ENCODE measurements at regions not wholly inside any gene's neighbourhood (a gene's known extent, or its start where the extent isn't known, plus 50 kb on each side); places are given as distances from the start of the nearest gene placed in this dataset.

GRCh38 chr2:16154501-16155280 is 214.3 kb downstream of the MYCN start:
- TF ChIP-seq CTCF (IDR thresholded peaks at IDR 0.05) = no peak
- Mint-ChIP-seq H3K9me3 (no peaks in the 10 kb centered on the region), H3K4me3 (no peak overlapping the region), H3K27me3 (ENCODE audit: low read depth, poor library complexity) (peaks cover 5% of the 10 kb centered on the region), H3K36me3 (ENCODE audit: low read depth) (no peaks in the 10 kb centered on the region), H3K4me1 (peaks cover 10% of the 10 kb centered on the region), H3K27ac (no peak overlapping the region)
- DNase-seq = no peak

GRCh38 chr2:16154061-16154460 is 213.7 kb downstream of the MYCN start:
- no peak for DNase-seq
- H3K9me3 Mint-ChIP-seq = no peaks in the 10 kb centered on the region
- no peaks in the 10 kb centered on the region for H3K36me3 Mint-ChIP-seq (ENCODE audit: low read depth)
- H3K4me1 Mint-ChIP-seq = peaks cover 15% of the 10 kb centered on the region
- no peak for TF ChIP-seq CTCF (IDR thresholded peaks at IDR 0.05)
- no peak overlapping the region for H3K4me3 Mint-ChIP-seq
- H3K27ac Mint-ChIP-seq = no peak overlapping the region
- H3K27me3 Mint-ChIP-seq (ENCODE audit: low read depth, poor library complexity) = peaks cover 5% of the 10 kb centered on the region

GRCh38 chr2:16153754-16154035 is 213.3 kb downstream of the MYCN start:
- H3K36me3 Mint-ChIP-seq (ENCODE audit: low read depth) = no peaks in the 10 kb centered on the region
- no peak overlapping the region for H3K4me3 Mint-ChIP-seq

GRCh38 chr2:16152928-16153753 is 212.8 kb downstream of the MYCN start:
- DNase-seq = no peak
- Mint-ChIP-seq H3K27ac (no peak overlapping the region), H3K4me1 (peaks cover 18% of the 10 kb centered on the region), H3K27me3 (ENCODE audit: low read depth, poor library complexity) (peaks cover 5% of the 10 kb centered on the region), H3K36me3 (ENCODE audit: low read depth) (no peaks in the 10 kb centered on the region), H3K9me3 (no peaks in the 10 kb centered on the region), H3K4me3 (no peak overlapping the region)
- no peak for TF ChIP-seq CTCF (IDR thresholded peaks at IDR 0.05)

More at GRCh38 chr2:16153754-16154035, 213.3 kb downstream of the MYCN start:
- DNase-seq = no peak
- Mint-ChIP-seq H3K4me1 (peaks cover 18% of the 10 kb centered on the region), H3K27ac (no peak overlapping the region), H3K9me3 (no peaks in the 10 kb centered on the region), H3K27me3 (ENCODE audit: low read depth, poor library complexity) (peaks cover 5% of the 10 kb centered on the region)
- TF ChIP-seq CTCF (IDR thresholded peaks at IDR 0.05) = no peak

GRCh38 chr2:16152071-16152927 is 211.9 kb downstream of the MYCN start:
- Mint-ChIP-seq H3K9me3 (no peaks in the 10 kb centered on the region), H3K4me1 (peaks cover 18% of the 10 kb centered on the region), H3K27me3 (ENCODE audit: low read depth, poor library complexity) (peaks cover 5% of the 10 kb centered on the region), H3K36me3 (ENCODE audit: low read depth) (no peaks in the 10 kb centered on the region), H3K27ac (no peak overlapping the region), H3K4me3 (no peak overlapping the region)
- no peak for DNase-seq
- no peak for TF ChIP-seq CTCF (IDR thresholded peaks at IDR 0.05)

Measured in nephron progenitor cell (in vitro differentiated cells).